ENCODE measurements at regions not wholly inside any gene's neighbourhood (a gene's known extent, or its start where the extent isn't known, plus 50 kb on each side); places are given as distances from the start of the nearest gene placed in this dataset.
"Not testable (repeated sequence)": the region's sequence is repeated elsewhere in the genome, so short reads cannot be mapped to it uniquely, and the experiment has no call there.

DNA sequence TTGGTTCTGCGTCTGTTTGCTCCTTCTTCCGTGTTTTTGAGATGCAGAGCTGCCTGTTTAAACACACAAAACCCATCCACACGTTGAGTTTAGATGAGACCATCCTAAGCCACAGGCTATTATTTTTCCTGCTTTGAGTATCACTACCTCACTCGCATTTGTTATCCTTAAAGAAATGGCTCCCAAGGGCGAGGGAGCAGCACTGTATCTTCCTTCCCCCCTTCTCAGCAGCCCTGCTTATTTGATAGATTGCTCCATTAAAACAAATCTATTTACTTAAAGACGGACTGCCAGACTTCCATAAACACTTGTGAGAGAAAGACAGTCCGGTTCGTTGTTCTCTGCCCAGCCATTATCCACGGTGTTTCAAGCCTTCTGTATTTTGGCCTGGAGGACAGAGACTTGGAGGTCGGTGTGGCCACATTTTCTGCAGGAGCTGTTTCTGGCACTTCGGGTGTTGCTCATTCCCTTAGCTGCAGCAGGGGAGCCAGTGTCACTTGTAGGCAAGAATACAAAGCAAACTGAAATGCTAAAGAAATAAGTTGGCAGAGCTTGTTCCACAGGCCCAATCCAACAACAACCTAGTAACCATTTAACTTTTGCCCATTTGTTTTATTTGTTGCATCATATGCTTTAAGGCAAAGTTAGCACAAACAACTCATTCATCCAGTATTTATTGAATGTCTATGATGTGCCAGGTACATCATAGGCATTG, 275.4 kb downstream of the TTC6 start:
- Histone ChIP-seq H3K4me1 (ENCODE audit: low read depth) (no peaks in the 10 kb centered on the region), H3K36me3 (ENCODE audit: low read depth) (no peaks in the 10 kb centered on the region), H3K9me3 (no peaks in the 10 kb centered on the region), H3K4me3 (no peak overlapping the region)
- intact Hi-C loops (cut with DNase I, micrococcal nuclease): loop anchor here (5.0 to 10.0 kb wide), 3 partner anchors 158 to 626 kb away; no protein-coding TSS in a partner anchor
- DNase-seq (no peak), ATAC-seq (no peak)
- TF ChIP-seq CTCF (IDR thresholded peaks at IDR 0.05): no peak

DNA sequence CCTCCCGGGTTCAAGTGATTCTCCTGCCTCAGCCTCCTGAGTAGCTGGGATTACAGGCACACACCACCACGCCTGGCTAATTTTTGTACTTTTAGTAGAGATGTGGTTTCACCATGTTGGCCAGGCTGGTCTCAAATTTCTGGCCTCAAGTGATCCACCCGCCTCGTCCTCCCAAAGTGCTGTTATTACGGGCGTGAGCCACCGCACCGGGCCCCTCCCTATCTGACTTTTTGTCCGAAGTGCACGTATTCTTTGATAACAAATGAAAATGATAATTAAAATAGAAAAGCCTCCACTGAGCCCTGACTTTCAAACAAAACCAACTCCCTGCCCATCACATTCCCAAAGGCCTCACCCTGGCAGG, 278.6 kb downstream of the TTC6 start:
- H3K4me1 ChIP-seq (ENCODE audit: low read depth); H3K36me3 ChIP-seq (ENCODE audit: low read depth); ATAC-seq; H3K9me3 ChIP-seq; DNase-seq; H3K4me3 ChIP-seq: not testable (repeated sequence)
- intact Hi-C loops (cut with DNase I, micrococcal nuclease): loop anchor here (5.0 to 10.0 kb wide), 3 partner anchors 162 to 629 kb away; no protein-coding TSS in a partner anchor

DNA sequence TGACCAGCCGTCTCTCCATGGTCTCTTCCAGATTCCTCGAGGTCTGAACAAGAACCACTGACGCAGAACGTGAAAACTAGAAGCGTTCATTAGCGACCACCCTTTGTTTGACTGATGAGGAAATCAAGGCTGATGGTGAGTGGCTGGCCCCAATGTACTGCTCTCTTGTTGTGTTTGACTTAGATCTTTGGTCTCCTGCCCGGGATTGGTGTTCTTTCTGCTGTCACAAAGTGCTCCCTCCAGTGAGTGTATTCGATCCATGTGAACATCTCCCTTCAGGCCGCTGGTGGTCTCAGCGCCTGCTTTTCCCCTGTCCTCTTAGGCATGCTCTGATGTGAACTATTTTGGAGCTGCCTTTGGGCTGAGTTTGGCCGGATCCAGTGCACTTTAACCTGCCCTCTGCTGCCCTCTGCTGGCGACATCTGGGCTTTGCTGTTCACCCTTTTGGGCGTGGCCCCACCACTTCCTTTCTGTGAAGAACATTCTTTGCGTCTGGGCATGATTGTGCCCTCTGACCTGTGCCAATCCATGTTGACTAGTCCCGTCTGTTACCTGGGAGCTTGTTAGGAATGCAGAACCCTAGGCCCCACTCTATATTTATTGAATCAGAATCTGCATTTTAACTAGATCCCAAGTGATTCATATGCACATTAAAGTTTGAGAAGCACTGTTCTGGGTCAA, 279.1 kb downstream of the TTC6 start:
- peak; percentile 67 for TF ChIP-seq CTCF (IDR thresholded peaks at IDR 0.05)
- Histone ChIP-seq H3K4me1 (ENCODE audit: low read depth) (no peaks in the 10 kb centered on the region), H3K4me3 (no peak overlapping the region), H3K9me3 (no peaks in the 10 kb centered on the region), H3K36me3 (ENCODE audit: low read depth) (no peaks in the 10 kb centered on the region)
- ATAC-seq (peak; percentile 100), DNase-seq (peak; percentile 80 to 95 (median 93))
- intact Hi-C loops (cut with DNase I, micrococcal nuclease): loop anchor here (5.0 to 10.0 kb wide), 3 partner anchors 162 to 630 kb away; no protein-coding TSS in a partner anchor

DNA sequence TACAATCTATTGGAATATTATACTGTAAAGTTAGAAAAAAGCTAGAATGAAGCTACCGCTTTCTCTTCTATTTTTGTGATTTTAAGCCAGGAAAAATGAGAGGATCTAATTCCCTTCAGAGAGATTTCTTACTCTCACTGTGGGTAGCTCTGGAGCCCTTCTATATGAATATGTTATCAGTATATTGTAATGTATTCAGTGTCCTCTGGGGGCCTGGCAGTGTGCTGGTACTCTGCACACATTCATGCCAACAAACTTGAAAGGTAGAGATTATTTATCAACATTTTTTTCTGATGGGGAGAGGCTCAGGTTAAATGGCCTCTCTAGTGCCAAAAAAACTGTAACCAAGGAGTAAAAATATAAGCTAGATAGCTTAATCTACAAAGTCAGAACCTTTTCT, 292.8 kb downstream of the TTC6 start:
- intact Hi-C loops (cut with DNase I, micrococcal nuclease): no loop called here

DNA sequence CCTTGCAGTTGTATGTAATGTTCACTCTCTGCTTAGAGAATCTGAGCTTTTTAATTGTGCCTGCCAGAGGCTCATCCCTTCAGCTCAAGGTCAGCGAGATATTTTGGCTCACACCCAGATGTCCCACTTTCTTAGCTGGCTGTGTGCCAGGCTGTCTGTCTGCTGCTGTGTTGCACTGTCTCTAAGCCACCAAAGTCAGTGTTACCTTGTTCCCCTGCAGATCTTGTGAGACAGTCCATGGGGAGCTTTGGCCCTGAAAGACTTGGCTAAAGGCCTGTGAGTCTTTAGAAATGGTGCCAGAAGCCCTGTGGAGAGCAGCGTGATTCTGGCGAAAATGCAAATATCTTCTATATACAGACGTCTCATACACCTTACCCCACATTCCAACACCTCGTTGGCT, 293.7 kb downstream of the TTC6 start:
- no peak for ATAC-seq
- DNase-seq: no peak
- no peak for TF ChIP-seq CTCF (IDR thresholded peaks at IDR 0.05)
- Histone ChIP-seq H3K36me3 (ENCODE audit: low read depth) (no peaks in the 10 kb centered on the region), H3K9me3 (no peaks in the 10 kb centered on the region), H3K4me3 (no peak overlapping the region), H3K4me1 (ENCODE audit: low read depth) (no peaks in the 10 kb centered on the region)
- intact Hi-C loops (cut with DNase I, micrococcal nuclease): no loop called here

More for the DNA sequence above, 292.8 kb downstream of the TTC6 start:
- no peak for DNase-seq
- Histone ChIP-seq H3K4me3 (no peak overlapping the region), H3K9me3 (no peaks in the 10 kb centered on the region), H3K36me3 (ENCODE audit: low read depth) (no peaks in the 10 kb centered on the region), H3K4me1 (ENCODE audit: low read depth) (no peaks in the 10 kb centered on the region)
- no peak for ATAC-seq
- TF ChIP-seq CTCF (IDR thresholded peaks at IDR 0.05): no peak

GRCh38 chr14:37890095-37890494, 294.7 kb downstream of the TTC6 start:
- no peak for TF ChIP-seq CTCF (IDR thresholded peaks at IDR 0.05)
- H3K4me1 ChIP-seq (ENCODE audit: low read depth): no peaks in the 10 kb centered on the region
- H3K4me3 ChIP-seq: no peak overlapping the region
- no peak for ATAC-seq
- H3K9me3 ChIP-seq: no peaks in the 10 kb centered on the region
- H3K36me3 ChIP-seq (ENCODE audit: low read depth): no peaks in the 10 kb centered on the region
- intact Hi-C loops (cut with DNase I, micrococcal nuclease): no loop called here
- DNase-seq: no peak

GRCh38 chr14:37891500-37891899, 296.1 kb downstream of the TTC6 start:
- H3K4me1 ChIP-seq (ENCODE audit: low read depth); ATAC-seq; H3K36me3 ChIP-seq (ENCODE audit: low read depth); H3K9me3 ChIP-seq; DNase-seq; intact Hi-C loops (cut with DNase I, micrococcal nuclease); H3K4me3 ChIP-seq: not testable (repeated sequence)
